Liver (tissue), 3 donors: ENCODE measurements at regions not wholly inside any gene's neighbourhood (a gene's known extent, or its start where the extent isn't known, plus 50 kb on each side); places are given as distances from the start of the nearest gene placed in this dataset.
"Not testable (repeated sequence)": the region's sequence is repeated elsewhere in the genome, so short reads cannot be mapped to it uniquely, and the experiment has no call there.

Experiments
- CTCF ChIP-seq: fragments of 150-350 bp; IDR thresholded peaks from 2 replicates; pipeline ENCODE4 v1.5.1; 2017; ENCODE audit warnings: improper control_type of control experiment, low read depth, low read length; ENCODE audit not compliant: missing input control
- EGR1 ChIP-seq, 2 donors: IDR thresholded peaks; 2 replicates each; pipeline ENCODE4 v1.6.1; 2016 to 2018; ENCODE audit warnings: antibody characterized with exemption in 2 of 2, low read depth in 2 of 2
- REST ChIP-seq: IDR thresholded peaks from 2 replicates; pipeline ENCODE4 v1.6.1; 2016; ENCODE audit warnings: antibody characterized with exemption, mild to moderate bottlenecking
- SP1 ChIP-seq: IDR thresholded peaks from 2 replicates; pipeline ENCODE4 v1.6.1; 2018; ENCODE audit warnings: antibody characterized with exemption, mild to moderate bottlenecking
- donor health status: healthy.
- donor health status: healthy.

GRCh38 chr3:43227685-43228084 lies 58.7 kb upstream of the SNRK start:
- not testable (repeated sequence) for TF ChIP-seq REST; CTCF; SP1; EGR1 (IDR thresholded peaks at IDR 0.05; ENCODE audit: low read depth in 2 of 2)
